Neural cell (in vitro differentiated cells): ENCODE measurements at regions not wholly inside any gene's neighbourhood (a gene's known extent, or its start where the extent isn't known, plus 50 kb on each side); places are given as distances from the start of the nearest gene placed in this dataset.

Experiments
- CTCF ChIP-seq: fragments of 450-650 bp; IDR thresholded peaks from 2 replicates; pipeline ENCODE4 v1.5.1; 2014; ENCODE audit warnings: antibody characterized with exemption, mild to moderate bottlenecking, moderate library complexity; ENCODE audit not compliant: poor library complexity, severe bottlenecking
- EP300 ChIP-seq: fragments of 450-650 bp; conservative IDR thresholded peaks from 2 replicates; pipeline ENCODE4 v1.6.1; 2014; ENCODE audit warnings: antibody characterized with exemption, mild to moderate bottlenecking, moderate library complexity; ENCODE audit not compliant: poor library complexity, severe bottlenecking

GRCh38 chr7:67805921-67806471 is 809.4 kb downstream of the TYW1 start:
- TF ChIP-seq CTCF: no peak
- TF ChIP-seq EP300: no peak
